HG03469 (cell line): ENCODE measurements at regions not wholly inside any gene's neighbourhood (a gene's known extent, or its start where the extent isn't known, plus 50 kb on each side); places are given as distances from the start of the nearest gene placed in this dataset.
A peak's percentile ranks its signal among the peaks of the same experiment; 100 is the strongest.

Experiments
- ATAC-seq: cut with Tn5 transposase; IDR thresholded peaks from one replicate; pipeline ENCODE4 v1.9.1; 2021; ENCODE audit warnings: mild to moderate bottlenecking, moderate library complexity, moderate number of reproducible peaks; ENCODE audit not compliant: unreplicated experiment

DNA sequence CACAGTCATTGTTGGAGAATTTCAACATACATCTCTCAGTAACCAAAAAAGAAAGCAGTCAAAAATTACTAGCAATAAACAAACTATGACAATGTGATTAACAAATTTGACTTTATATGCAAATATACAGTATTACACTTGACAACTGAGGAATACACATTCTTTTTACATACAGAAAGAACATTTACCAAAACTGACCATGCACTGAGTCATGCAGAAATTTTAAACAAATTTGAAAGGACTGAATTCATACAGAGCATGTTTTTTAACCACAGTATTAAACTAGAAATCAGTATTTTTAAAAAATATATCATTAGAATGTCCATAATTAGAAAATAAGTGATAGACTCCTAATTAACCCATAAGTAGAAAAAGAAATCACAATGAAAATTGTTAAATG, 420.1 kb downstream of the TBC1D4 start:
- no peak for ATAC-seq

DNA sequence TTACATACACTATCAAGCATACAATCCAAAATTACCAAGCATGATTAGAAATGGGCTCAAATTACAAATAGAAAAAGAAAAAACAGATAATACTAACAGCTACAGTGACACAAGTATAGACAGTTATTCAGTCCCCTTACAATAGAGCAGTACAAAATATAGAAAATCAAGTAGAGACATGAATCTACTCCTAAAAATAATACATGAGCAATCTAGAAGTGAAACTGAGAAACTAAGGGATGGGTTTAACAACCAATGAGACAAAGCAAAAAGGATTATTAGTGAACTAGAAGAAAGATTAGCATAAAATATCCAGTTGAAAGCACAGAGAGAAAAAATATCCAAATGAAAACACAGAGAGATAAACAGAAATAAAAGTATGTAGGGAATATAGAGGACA, 426.7 kb downstream of the TBC1D4 start:
- peak; percentile 74 for ATAC-seq

GRCh38 chr13:75052616-75053015, 429.4 kb downstream of the TBC1D4 start:
- no peak for ATAC-seq

- no peak for ATAC-seq
Observed at GRCh38 chr13:75050419-75051046, 431.4 kb downstream of the TBC1D4 start.

- ATAC-seq: no peak
Observed at GRCh38 chr13:75049735-75050335, 432.1 kb downstream of the TBC1D4 start.

DNA sequence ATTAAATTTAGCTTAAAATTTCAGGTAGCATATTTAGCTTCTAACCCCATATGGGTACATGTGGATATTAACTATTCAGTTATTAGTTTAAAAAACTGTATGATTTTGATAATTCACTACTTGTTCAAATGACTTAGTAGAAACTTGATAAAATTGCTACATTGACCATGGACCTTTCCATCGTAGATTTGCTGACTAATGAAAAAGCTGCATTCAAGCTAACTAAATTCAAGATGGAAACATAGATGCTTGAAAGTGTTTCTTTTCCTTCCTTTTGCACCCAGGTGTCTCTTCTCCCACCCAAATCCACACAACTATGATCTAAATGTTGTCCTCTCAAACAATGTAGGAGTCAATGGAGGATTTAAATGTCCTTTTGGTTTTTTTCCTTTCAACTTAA, 439.2 kb downstream of the TBC1D4 start:
- ATAC-seq: no peak

DNA sequence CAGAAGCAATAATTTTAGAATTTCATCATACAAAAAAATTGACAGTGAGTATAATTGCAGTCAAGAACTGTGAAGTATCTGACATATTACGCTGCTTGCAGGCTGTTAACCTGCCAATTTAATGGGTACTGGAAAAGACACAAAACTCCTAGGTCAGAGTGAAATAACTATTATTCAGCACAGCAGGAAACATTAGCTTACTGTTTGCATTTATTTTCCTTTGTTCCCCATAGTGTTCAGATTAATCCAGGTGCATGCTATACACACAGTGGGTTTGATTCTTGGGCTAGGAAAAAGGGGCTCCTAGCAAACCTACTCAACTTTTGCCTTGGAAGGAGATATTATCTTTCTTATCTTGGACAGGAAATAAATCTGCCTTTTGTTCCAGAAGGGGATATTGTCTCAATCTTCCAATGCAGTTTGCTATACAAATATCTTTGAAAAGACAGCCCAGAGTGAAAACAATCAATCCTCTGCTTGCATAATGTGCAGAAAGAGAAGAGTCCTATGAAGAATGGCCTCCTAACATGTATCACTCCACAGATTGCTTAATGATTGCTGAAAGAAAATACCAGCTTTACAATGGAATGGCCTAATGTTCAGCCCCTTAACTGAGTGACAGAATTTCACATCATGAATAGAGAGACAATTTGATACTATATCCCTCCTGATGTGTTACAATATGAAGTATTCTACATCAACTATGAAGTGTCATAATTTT, 443.4 kb downstream of the TBC1D4 start:
- ATAC-seq: no peak

GRCh38 chr13:75025956-75026355, 456.0 kb downstream of the TBC1D4 start:
- ATAC-seq: no peak

- no peak for ATAC-seq
Observed at GRCh38 chr13:75024602-75025001, 457.4 kb downstream of the TBC1D4 start.

DNA sequence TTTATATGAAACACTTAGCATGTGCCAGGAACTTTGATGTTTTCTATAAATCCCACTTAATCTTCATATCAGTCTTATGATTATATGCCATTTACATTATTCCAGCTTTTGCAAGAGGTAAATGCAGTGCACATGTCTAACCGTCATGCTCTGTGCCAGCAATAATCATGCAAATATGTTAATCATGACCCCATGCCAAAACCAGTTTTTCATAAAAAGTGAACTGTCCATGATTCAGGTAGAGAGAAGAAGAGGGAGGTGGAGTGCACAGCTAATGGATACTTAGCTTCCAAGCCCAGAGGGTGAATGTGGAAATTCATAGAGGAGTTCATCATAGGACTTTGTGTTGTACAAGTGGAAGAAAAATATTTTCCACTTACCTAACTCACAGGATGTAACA, 458.4 kb downstream of the TBC1D4 start:
- ATAC-seq: no peak

DNA sequence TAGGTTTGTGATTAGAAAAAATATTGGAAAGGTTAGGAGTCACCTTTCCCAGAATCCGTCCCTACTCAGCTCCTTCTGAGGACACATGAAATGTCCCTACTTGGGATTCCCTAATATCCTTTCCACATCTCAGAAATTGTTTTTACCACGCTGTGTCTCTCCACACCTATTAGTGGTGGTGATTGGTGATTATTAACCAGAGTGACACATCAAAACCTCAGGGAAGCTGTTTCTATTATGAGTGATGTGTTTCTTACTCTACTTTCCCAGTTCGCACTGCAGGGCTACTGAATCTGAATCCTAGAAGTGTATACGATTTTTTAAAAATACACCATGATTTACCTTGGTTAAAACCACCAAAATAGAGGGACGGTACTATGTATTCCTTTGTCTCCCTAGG, 460.8 kb downstream of the TBC1D4 start:
- ATAC-seq: no peak

DNA sequence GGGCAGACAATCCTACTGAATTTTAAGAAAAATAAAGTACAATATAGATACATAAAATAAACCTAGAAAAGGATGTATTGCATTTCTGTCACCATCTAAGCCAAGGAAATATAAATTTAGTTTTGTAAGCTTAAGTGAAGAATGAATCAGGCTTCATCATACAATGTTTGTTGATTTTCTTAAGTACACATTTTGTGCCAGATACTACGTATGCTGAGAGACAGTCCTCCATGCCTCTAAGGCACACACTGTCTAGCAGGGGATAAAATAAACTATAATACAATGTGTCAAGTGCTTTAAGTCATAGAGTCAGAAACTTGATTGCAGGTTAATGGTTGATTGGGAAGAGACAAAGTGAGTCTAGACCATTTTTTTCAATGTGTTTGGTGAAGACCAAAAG, 465.7 kb downstream of the TBC1D4 start:
- no peak for ATAC-seq

GRCh38 chr13:75013818-75014217, 468.2 kb downstream of the TBC1D4 start:
- no peak for ATAC-seq

- no peak for ATAC-seq
Observed at GRCh38 chr13:75010941-75011340, 471.0 kb downstream of the TBC1D4 start.

GRCh38 chr13:75008926-75009325, 473.0 kb downstream of the TBC1D4 start:
- no peak for ATAC-seq

- no peak for ATAC-seq
Observed at GRCh38 chr13:74990992-74991391, 491.0 kb downstream of the TBC1D4 start.

GRCh38 chr13:74987124-74987690, 494.8 kb downstream of the TBC1D4 start:
- ATAC-seq: no peak

GRCh38 chr13:74986609-74987008, 495.4 kb downstream of the TBC1D4 start:
- ATAC-seq: no peak

- ATAC-seq: no peak
Observed at GRCh38 chr13:74979703-74980102, 502.3 kb downstream of the TBC1D4 start.

GRCh38 chr13:74978591-74978990, 503.4 kb downstream of the TBC1D4 start:
- ATAC-seq: no peak

- ATAC-seq: no peak
Observed at GRCh38 chr13:74977498-74977897, 504.5 kb downstream of the TBC1D4 start.

DNA sequence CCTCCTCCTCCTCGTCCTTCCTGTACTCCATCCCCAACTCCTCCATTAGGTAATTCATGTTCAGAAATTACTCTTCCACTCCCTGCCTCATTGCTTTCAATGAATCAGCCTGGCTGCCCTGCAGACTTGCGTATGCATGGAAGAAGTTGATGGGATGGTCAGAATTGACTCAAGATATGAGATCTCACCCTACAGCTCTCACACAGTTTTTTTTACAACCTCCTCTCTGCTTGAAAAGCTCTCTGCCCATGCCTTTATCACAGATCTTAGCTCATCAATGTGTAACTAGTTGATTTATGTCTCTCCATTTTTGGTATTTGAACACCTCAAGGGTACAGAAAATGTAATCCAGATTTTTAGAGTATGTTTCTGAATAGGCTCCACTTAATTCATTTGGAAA, 506.9 kb downstream of the TBC1D4 start:
- ATAC-seq: no peak
